ENCODE measurements at regions not wholly inside any gene's neighbourhood (a gene's known extent, or its start where the extent isn't known, plus 50 kb on each side); places are given as distances from the start of the nearest gene placed in this dataset.
"Not testable (repeated sequence)": the region's sequence is repeated elsewhere in the genome, so short reads cannot be mapped to it uniquely, and the experiment has no call there.

GRCh38 chr7:69244701-69245100 is 353.6 kb upstream of the AUTS2 start:
- intact Hi-C loops (cut with DNase I), result no loop called here
- 77 to 83% methylated on average over 2 of the region's 2 CpGs for WGBS, 2 donors
- TF ChIP-seq CTCF (IDR thresholded peaks at IDR 0.05), result no peak
- TF ChIP-seq POLR2A (IDR thresholded peaks at IDR 0.05), result no peak
- H3K4me1 ChIP-seq, result no peaks in the 10 kb centered on the region
- no peak overlapping the region for H3K27ac ChIP-seq
- no peak overlapping the region for H3K4me3 ChIP-seq
- DNase-seq, result no peak
- no peaks in the 10 kb centered on the region for H3K9me3 ChIP-seq
- no peaks in the 10 kb centered on the region for H3K27me3 ChIP-seq
- no peaks in the 10 kb centered on the region for H3K36me3 ChIP-seq

- no peak overlapping the region for H3K4me3 ChIP-seq
- no peak for TF ChIP-seq CTCF (IDR thresholded peaks at IDR 0.05)
- TF ChIP-seq POLR2A (IDR thresholded peaks at IDR 0.05), result no peak
- 48 to 51% methylated on average over 2 of the region's 2 CpGs for WGBS, 2 donors
- H3K4me1 ChIP-seq, result no peaks in the 10 kb centered on the region
- no peaks in the 10 kb centered on the region for H3K36me3 ChIP-seq
- intact Hi-C loops (cut with DNase I), result no loop called here
- no peak for DNase-seq
- H3K27me3 ChIP-seq, result no peaks in the 10 kb centered on the region
- no peak overlapping the region for H3K27ac ChIP-seq
- no peaks in the 10 kb centered on the region for H3K9me3 ChIP-seq
These were observed 352.6 kb upstream of the AUTS2 start for GRCh38 chr7:69245646-69246045.

DNA sequence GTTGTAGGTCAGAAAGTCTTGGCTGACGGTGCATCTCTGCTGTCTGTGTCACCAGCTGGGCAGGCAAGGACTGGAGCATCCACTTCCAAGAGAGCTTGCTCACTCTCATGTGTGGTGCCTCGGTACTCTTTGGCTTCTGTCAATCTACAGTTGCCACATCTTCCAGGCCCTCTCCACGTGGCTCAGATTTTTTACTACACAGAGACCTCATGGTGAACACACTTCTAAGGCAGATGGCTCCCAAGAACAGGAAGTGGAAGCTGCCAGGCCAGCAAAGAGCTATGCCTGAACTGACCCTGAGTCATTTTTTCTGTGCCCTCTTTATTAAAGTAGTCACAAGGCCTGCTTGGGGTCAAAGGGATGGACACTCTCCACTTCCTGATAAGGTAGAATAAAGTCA is 351.5 kb upstream of the AUTS2 start:
- 66% methylated on average over 3 of the region's 3 CpGs for WGBS, 2 donors

DNA sequence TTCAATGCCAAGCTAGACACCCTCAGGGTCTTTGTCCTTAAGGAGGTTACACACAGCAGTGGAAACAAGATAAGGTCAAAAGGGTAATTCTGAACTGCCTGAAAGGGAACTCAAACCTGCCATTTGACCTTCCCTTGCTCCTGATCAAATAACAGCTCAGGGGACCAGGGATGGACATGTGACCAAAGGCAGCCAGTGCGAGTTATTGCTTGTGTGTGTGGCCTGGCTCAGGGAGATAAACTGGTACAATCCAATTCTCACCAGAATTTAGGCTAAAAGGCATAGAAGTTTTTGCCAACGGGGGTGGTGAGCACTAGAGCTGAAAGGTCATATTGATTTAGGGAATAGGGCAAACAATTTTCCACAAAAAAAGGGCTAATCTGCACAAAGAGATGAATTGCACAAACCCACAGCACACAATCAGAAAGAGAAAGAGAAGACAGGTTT is 349.9 kb upstream of the AUTS2 start:
- intact Hi-C loops (cut with DNase I); H3K9me3 ChIP-seq; DNase-seq; H3K27me3 ChIP-seq; H3K4me3 ChIP-seq; H3K4me1 ChIP-seq; H3K36me3 ChIP-seq; H3K27ac ChIP-seq: not testable (repeated sequence)
- whole genome bisulfite sequencing, 2 donors, result 55 to 68% methylated on average over 2 of the region's 2 CpGs

More for the DNA sequence above, 351.5 kb upstream of the AUTS2 start:
- Histone ChIP-seq H3K36me3 (no peaks in the 10 kb centered on the region), H3K27ac (peak overlapping the region in 1 of 4 donors; percentile 14), H3K9me3 (peaks cover 0 to 5% (median 0%) of the 10 kb centered on the region in 3 donors), H3K27me3 (no peaks in the 10 kb centered on the region), H3K4me3 (no peak overlapping the region), H3K4me1 (no peaks in the 10 kb centered on the region)
- intact Hi-C loops (cut with DNase I), result no loop called here
- DNase-seq, result no peak
- TF ChIP-seq CTCF (IDR thresholded peaks at IDR 0.05) (no peak), POLR2A (IDR thresholded peaks at IDR 0.05) (no peak)

DNA sequence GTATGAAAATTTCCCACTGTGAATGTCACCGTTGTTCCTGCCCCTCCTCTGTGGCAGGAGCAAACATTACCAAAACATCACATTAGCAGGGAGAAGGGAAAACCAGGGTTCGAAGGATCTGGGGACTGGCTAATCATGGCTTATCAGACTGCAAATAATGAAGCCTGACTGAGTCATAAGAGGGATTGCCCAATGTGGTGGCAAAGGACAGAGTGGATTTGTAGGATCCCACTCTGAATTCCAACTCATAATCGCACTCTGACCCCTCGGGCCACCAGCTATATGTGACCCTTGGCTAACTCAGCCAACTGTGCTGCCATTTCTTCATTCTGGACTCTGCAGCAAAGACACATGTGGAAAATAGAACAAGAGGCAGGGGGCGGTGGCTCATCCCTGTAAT is 347.3 kb upstream of the AUTS2 start:
- Histone ChIP-seq H3K4me3 (no peak overlapping the region), H3K9me3 (peaks cover 0 to 5% (median 0%) of the 10 kb centered on the region in 3 donors), H3K4me1 (no peaks in the 10 kb centered on the region), H3K36me3 (no peaks in the 10 kb centered on the region), H3K27ac (no peak overlapping the region), H3K27me3 (no peaks in the 10 kb centered on the region)
- WGBS, 2 donors, result 80 to 88% methylated on average over 5 of the region's 5 CpGs
- intact Hi-C loops (cut with DNase I), result no loop called here
- DNase-seq, result no peak
- TF ChIP-seq CTCF (IDR thresholded peaks at IDR 0.05), result no peak
- TF ChIP-seq POLR2A (IDR thresholded peaks at IDR 0.05), result no peak

GRCh38 chr7:69254643-69255042 is 343.6 kb upstream of the AUTS2 start:
- Histone ChIP-seq H3K9me3 (peaks cover 0 to 5% (median 0%) of the 10 kb centered on the region in 3 donors), H3K27ac (no peak overlapping the region), H3K4me3 (no peak overlapping the region), H3K27me3 (no peaks in the 10 kb centered on the region), H3K4me1 (no peaks in the 10 kb centered on the region), H3K36me3 (no peaks in the 10 kb centered on the region)
- TF ChIP-seq CTCF (IDR thresholded peaks at IDR 0.05) (no peak), POLR2A (IDR thresholded peaks at IDR 0.05) (no peak)
- intact Hi-C loops (cut with DNase I), result no loop called here
- no peak for DNase-seq
